ENCODE measurements at regions not wholly inside any gene's neighbourhood (a gene's known extent, or its start where the extent isn't known, plus 50 kb on each side); places are given as distances from the start of the nearest gene placed in this dataset.

DNA sequence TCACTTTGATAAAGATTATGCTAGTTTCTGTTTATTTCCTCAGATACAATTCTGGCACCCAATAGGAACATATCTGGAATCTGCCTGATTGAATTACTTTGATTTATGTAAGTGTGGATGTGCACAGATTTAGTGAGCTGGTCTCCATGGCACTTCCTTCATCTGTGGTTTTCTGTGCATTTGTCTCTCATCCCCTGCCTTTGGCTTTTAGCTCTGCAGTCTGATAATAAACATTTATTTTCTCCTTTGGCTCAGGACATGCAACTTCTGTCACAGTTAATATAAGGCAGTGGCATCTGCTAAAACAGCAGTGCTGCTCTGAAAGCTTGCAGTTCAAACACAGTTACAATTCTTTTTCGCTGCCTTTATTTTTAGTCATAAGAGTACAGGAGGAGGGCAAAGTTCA is 273.7 kb upstream of the CHRM2 start:
- WGBS = 53% methylated on average over 1 of the region's 1 CpG
- Histone ChIP-seq H3K27ac (ENCODE audit: low read depth in 1 of 2, low read length in 2 of 2) (no peak overlapping the region), H3K4me3 (ENCODE audit: low read depth in 1 of 3, low read length in 3 of 3) (no peak overlapping the region), H3K36me3 (ENCODE audit: control insufficient read depth in 4 of 4, insufficient read depth in 3 of 4, low read depth in 1 of 4, low read length in 3 of 4) (no peaks in the 10 kb centered on the region), H3K9ac (ENCODE audit: low read depth in 1 of 2, low read length in 2 of 2) (no peak overlapping the region), H3K9me3 (ENCODE audit: control insufficient read depth in 4 of 4, low read length in 3 of 4) (no peaks in the 10 kb centered on the region), H3K27me3 (ENCODE audit: control insufficient read depth in 4 of 4, insufficient read depth in 4 of 4, low read length in 3 of 4) (peaks cover 0 to 3% (median 0%) of the 10 kb centered on the region in 4 donors), H3K4me1 (ENCODE audit: control insufficient read depth in 4 of 4, insufficient read depth in 4 of 4, low read length in 3 of 4) (no peaks in the 10 kb centered on the region)
- peak; percentile 56 for TF ChIP-seq NR2F2 (IDR thresholded peaks at IDR 0.05)
- TF ChIP-seq, protein P1, sequence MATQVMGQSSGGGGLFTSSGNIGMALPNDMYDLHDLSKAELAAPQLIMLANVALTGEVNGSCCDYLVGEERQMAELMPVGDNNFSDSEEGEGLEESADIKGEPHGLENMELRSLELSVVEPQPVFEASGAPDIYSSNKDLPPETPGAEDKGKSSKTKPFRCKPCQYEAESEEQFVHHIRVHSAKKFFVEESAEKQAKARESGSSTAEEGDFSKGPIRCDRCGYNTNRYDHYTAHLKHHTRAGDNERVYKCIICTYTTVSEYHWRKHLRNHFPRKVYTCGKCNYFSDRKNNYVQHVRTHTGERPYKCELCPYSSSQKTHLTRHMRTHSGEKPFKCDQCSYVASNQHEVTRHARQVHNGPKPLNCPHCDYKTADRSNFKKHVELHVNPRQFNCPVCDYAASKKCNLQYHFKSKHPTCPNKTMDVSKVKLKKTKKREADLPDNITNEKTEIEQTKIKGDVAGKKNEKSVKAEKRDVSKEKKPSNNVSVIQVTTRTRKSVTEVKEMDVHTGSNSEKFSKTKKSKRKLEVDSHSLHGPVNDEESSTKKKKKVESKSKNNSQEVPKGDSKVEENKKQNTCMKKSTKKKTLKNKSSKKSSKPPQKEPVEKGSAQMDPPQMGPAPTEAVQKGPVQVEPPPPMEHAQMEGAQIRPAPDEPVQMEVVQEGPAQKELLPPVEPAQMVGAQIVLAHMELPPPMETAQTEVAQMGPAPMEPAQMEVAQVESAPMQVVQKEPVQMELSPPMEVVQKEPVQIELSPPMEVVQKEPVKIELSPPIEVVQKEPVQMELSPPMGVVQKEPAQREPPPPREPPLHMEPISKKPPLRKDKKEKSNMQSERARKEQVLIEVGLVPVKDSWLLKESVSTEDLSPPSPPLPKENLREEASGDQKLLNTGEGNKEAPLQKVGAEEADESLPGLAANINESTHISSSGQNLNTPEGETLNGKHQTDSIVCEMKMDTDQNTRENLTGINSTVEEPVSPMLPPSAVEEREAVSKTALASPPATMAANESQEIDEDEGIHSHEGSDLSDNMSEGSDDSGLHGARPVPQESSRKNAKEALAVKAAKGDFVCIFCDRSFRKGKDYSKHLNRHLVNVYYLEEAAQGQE (IDR thresholded peaks at IDR 0.05) = no peak
- no peak for DNase-seq (ENCODE audit: low spot score)

DNA sequence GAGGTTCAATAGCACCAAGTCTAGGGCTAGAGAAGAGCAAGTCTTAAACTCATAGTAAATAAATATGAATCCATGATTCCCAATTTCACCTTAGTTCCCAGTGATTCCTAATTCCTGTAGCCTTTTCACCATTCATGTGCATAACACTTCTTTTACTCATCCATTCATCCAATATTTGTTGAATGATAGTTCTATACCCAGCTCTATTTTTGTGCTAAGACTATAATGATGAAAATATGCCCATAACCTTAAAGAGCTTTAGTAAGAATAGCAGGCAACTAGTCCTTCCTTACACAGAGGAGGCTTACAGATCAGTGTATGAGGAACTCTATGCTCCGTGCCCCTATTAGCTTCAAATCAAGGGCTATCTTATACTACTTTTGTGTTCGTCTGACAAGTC is 280.2 kb upstream of the CHRM2 start:
- Histone ChIP-seq H3K4me1 (ENCODE audit: control insufficient read depth in 4 of 4, insufficient read depth in 4 of 4, low read length in 3 of 4) (no peaks in the 10 kb centered on the region), H3K36me3 (ENCODE audit: control insufficient read depth in 4 of 4, insufficient read depth in 3 of 4, low read depth in 1 of 4, low read length in 3 of 4) (no peaks in the 10 kb centered on the region), H3K4me3 (ENCODE audit: low read depth in 1 of 3, low read length in 3 of 3) (no peak overlapping the region), H3K27me3 (ENCODE audit: control insufficient read depth in 4 of 4, insufficient read depth in 4 of 4, low read length in 3 of 4) (peaks cover 0 to 3% (median 0%) of the 10 kb centered on the region in 4 donors), H3K27ac (ENCODE audit: low read depth in 1 of 2, low read length in 2 of 2) (no peak overlapping the region), H3K9me3 (ENCODE audit: control insufficient read depth in 4 of 4, low read length in 3 of 4) (no peaks in the 10 kb centered on the region), H3K9ac (ENCODE audit: low read depth in 1 of 2, low read length in 2 of 2) (no peak overlapping the region)
- DNase-seq (ENCODE audit: low spot score) = no peak
- WGBS = 79% methylated on average over 2 of the region's 2 CpGs
- TF ChIP-seq GABPA (IDR thresholded peaks at IDR 0.05 in 1 of 2, conservative IDR thresholded peaks at IDR 0.05 in 1 of 2) (no peak), RAD21 (IDR thresholded peaks at IDR 0.05) (no peak)

DNA sequence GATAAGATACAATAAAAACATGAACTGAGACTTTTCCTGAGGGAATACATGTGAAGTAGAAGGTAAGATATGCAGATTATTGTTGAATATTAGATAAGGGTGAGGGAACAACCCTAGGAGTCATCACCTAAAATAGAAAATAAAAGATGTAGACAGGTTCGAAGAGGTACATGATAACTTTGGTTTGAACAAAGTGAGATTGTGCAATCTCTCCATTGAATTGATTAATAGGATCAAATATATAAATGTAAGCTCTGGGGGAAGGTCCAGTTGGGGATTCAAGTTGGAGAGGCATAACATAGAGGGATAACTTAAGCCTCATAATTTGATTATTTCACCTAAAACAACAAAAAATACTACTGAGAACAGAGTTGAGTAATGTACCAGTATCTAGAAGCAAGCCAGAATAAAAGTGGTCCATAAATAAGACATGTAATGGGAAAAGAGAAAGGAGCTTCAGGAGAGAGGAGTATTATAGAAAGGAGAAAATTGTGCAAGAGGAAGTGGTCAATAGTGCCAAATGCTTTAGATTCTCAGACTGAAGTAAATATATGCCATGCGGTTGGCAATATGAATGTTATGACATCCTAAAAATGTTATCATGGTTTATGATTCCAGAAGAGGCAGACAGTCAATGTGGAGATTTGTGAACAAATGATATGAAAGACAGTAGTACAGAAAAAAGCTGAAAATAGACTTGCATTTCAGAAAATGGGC is 282.3 kb upstream of the CHRM2 start:
- H3K4me1 ChIP-seq (ENCODE audit: control insufficient read depth in 4 of 4, insufficient read depth in 4 of 4, low read length in 3 of 4) = no peaks in the 10 kb centered on the region
- WGBS = 68% methylated on average over 2 of the region's 2 CpGs
- H3K27ac ChIP-seq (ENCODE audit: low read depth in 1 of 2, low read length in 2 of 2) = no peak overlapping the region
- no peak overlapping the region for H3K4me3 ChIP-seq (ENCODE audit: low read depth in 1 of 3, low read length in 3 of 3)
- H3K9me3 ChIP-seq (ENCODE audit: control insufficient read depth in 4 of 4, low read length in 3 of 4) = no peaks in the 10 kb centered on the region
- H3K27me3 ChIP-seq (ENCODE audit: control insufficient read depth in 4 of 4, insufficient read depth in 4 of 4, low read length in 3 of 4) = no peaks in the 10 kb centered on the region
- DNase-seq (ENCODE audit: low spot score) = no peak
- H3K36me3 ChIP-seq (ENCODE audit: control insufficient read depth in 4 of 4, insufficient read depth in 3 of 4, low read depth in 1 of 4, low read length in 3 of 4) = no peaks in the 10 kb centered on the region
- TF ChIP-seq FOXA2 (IDR thresholded peaks at IDR 0.05) = no peak
- TF ChIP-seq HNF4G (IDR thresholded peaks at IDR 0.05) = no peak
- TF ChIP-seq MAX (IDR thresholded peaks at IDR 0.05) = no peak
- no peak overlapping the region for H3K9ac ChIP-seq (ENCODE audit: low read depth in 1 of 2, low read length in 2 of 2)

GRCh38 chr7:136566491-136566890 is 302.0 kb upstream of the CHRM2 start:
- Histone ChIP-seq H3K9me3 (ENCODE audit: control insufficient read depth in 4 of 4, low read length in 3 of 4) (no peaks in the 10 kb centered on the region), H3K27me3 (ENCODE audit: control insufficient read depth in 4 of 4, insufficient read depth in 4 of 4, low read length in 3 of 4) (no peaks in the 10 kb centered on the region), H3K4me1 (ENCODE audit: control insufficient read depth in 4 of 4, insufficient read depth in 4 of 4, low read length in 3 of 4) (no peaks in the 10 kb centered on the region), H3K36me3 (ENCODE audit: control insufficient read depth in 4 of 4, insufficient read depth in 3 of 4, low read depth in 1 of 4, low read length in 3 of 4) (no peaks in the 10 kb centered on the region), H3K9ac (ENCODE audit: low read depth in 1 of 2, low read length in 2 of 2) (no peak overlapping the region), H3K4me3 (ENCODE audit: low read depth in 1 of 3, low read length in 3 of 3) (no peak overlapping the region), H3K27ac (ENCODE audit: low read depth in 1 of 2, low read length in 2 of 2) (no peak overlapping the region)
- no peak for DNase-seq (ENCODE audit: low spot score)
- WGBS = 45% methylated on average over 2 of the region's 2 CpGs
- no peak for TF ChIP-seq FOXA2 (IDR thresholded peaks at IDR 0.05)
- no peak for TF ChIP-seq RAD21 (IDR thresholded peaks at IDR 0.05)
- TF ChIP-seq, protein P1 (IDR thresholded peaks at IDR 0.05) = no peak
- TF ChIP-seq ZBTB33 (IDR thresholded peaks at IDR 0.05) = no peak
- no peak for TF ChIP-seq HNF4A (conservative IDR thresholded peaks at IDR 0.05)
- TF ChIP-seq, protein P2, sequence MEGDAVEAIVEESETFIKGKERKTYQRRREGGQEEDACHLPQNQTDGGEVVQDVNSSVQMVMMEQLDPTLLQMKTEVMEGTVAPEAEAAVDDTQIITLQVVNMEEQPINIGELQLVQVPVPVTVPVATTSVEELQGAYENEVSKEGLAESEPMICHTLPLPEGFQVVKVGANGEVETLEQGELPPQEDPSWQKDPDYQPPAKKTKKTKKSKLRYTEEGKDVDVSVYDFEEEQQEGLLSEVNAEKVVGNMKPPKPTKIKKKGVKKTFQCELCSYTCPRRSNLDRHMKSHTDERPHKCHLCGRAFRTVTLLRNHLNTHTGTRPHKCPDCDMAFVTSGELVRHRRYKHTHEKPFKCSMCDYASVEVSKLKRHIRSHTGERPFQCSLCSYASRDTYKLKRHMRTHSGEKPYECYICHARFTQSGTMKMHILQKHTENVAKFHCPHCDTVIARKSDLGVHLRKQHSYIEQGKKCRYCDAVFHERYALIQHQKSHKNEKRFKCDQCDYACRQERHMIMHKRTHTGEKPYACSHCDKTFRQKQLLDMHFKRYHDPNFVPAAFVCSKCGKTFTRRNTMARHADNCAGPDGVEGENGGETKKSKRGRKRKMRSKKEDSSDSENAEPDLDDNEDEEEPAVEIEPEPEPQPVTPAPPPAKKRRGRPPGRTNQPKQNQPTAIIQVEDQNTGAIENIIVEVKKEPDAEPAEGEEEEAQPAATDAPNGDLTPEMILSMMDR (IDR thresholded peaks at IDR 0.05; ENCODE audit: low read depth, low read length, missing input control) = no peak
- TF ChIP-seq GABPA (IDR thresholded peaks at IDR 0.05 in 1 of 2, conservative IDR thresholded peaks at IDR 0.05 in 1 of 2) = no peak

Data from liver (tissue), 8 donors.